NB4 (cell line): ENCODE measurements at regions not wholly inside any gene's neighbourhood (a gene's known extent, or its start where the extent isn't known, plus 50 kb on each side); places are given as distances from the start of the nearest gene placed in this dataset.

Experiments
- DNase-seq: peaks from one replicate; pipeline ENCODE4 v3.0.0; 2010; ENCODE audit warnings: low read depth
- H3K4me3 ChIP-seq: one replicate; pipeline ENCODE4 v1.5.1; 2011; ENCODE audit warnings: mild to moderate bottlenecking, low read depth, low read length, moderate library complexity
- CTCF ChIP-seq: IDR thresholded peaks from one replicate; pipeline ENCODE4 v1.5.1; 2012; ENCODE audit warnings: low read depth, low read length
- MAX ChIP-seq: IDR thresholded peaks from 2 replicates; pipeline ENCODE4 v1.6.1; 2011; ENCODE audit warnings: low read depth, low read length
- MYC ChIP-seq: IDR thresholded peaks from 2 replicates; pipeline ENCODE4 v1.6.1; 2011; ENCODE audit warnings: low read depth, low read length
- POLR2A ChIP-seq: IDR thresholded peaks from 2 replicates; pipeline ENCODE4 v1.6.1; 2011; ENCODE audit warnings: mild to moderate bottlenecking; ENCODE audit not compliant: insufficient read length; ENCODE audit errors: extremely low read depth

GRCh38 chr2:58796239-58796910 lies 555.2 kb upstream of the FANCL start:
- H3K4me3 ChIP-seq: no peak overlapping the region
- DNase-seq: peak; percentile 4
- TF ChIP-seq MAX (no peak), POLR2A (no peak), CTCF (no peak), MYC (no peak)

- TF ChIP-seq MAX (no peak), MYC (no peak), POLR2A (no peak), CTCF (no peak)
- DNase-seq: no peak
- no peak overlapping the region for H3K4me3 ChIP-seq
Measured at GRCh38 chr2:58794916-58795315, 553.8 kb upstream of the FANCL start.

- DNase-seq: no peak
- TF ChIP-seq MYC (no peak), POLR2A (no peak), MAX (no peak), CTCF (no peak)
Measured at GRCh38 chr2:58794103-58794502, 553.0 kb upstream of the FANCL start.

GRCh38 chr2:58788402-58788801 lies 547.3 kb upstream of the FANCL start:
- no peak overlapping the region for H3K4me3 ChIP-seq
- TF ChIP-seq POLR2A (no peak), MYC (no peak), MAX (no peak), CTCF (no peak)
- DNase-seq: no peak

More at GRCh38 chr2:58794103-58794502, 553.0 kb upstream of the FANCL start:
- H3K4me3 ChIP-seq: no peak overlapping the region

- DNase-seq: no peak
- TF ChIP-seq POLR2A (no peak), CTCF (no peak), MAX (no peak), MYC (no peak)
Measured at GRCh38 chr2:58770846-58771245, 529.7 kb upstream of the FANCL start.

GRCh38 chr2:58769864-58770234 lies 528.7 kb upstream of the FANCL start:
- no peak overlapping the region for H3K4me3 ChIP-seq
- TF ChIP-seq MAX: no peak
- TF ChIP-seq MYC: no peak
- no peak for TF ChIP-seq CTCF
- no peak for TF ChIP-seq POLR2A
- no peak for DNase-seq

More at GRCh38 chr2:58770846-58771245, 529.7 kb upstream of the FANCL start:
- no peak overlapping the region for H3K4me3 ChIP-seq
